ENCODE measurements at regions not wholly inside any gene's neighbourhood (a gene's known extent, or its start where the extent isn't known, plus 50 kb on each side); places are given as distances from the start of the nearest gene placed in this dataset.

DNA sequence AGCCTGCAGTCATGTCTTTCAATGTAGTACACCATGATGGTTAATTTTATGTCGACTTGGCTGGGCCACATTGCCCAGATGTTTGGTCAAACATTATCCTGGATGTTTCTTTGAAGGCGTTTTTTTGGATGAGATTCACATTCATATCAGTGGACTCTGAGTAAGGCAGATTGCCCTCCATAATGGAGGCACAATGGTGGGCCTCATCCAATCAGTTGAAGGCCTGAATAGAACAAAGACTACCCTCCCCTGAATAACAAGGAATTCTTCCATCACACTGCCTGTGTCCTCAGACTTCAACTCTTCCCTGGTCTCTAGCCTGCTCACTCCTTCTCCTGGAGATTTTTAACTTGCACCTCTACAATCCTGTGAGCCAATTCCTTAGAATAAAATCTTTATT is 83.8 kb upstream of the CHL1 start:
- TF ChIP-seq, protein P1, sequence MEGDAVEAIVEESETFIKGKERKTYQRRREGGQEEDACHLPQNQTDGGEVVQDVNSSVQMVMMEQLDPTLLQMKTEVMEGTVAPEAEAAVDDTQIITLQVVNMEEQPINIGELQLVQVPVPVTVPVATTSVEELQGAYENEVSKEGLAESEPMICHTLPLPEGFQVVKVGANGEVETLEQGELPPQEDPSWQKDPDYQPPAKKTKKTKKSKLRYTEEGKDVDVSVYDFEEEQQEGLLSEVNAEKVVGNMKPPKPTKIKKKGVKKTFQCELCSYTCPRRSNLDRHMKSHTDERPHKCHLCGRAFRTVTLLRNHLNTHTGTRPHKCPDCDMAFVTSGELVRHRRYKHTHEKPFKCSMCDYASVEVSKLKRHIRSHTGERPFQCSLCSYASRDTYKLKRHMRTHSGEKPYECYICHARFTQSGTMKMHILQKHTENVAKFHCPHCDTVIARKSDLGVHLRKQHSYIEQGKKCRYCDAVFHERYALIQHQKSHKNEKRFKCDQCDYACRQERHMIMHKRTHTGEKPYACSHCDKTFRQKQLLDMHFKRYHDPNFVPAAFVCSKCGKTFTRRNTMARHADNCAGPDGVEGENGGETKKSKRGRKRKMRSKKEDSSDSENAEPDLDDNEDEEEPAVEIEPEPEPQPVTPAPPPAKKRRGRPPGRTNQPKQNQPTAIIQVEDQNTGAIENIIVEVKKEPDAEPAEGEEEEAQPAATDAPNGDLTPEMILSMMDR (IDR thresholded peaks at IDR 0.05), result no peak
- no peak for TF ChIP-seq POLR2A (IDR thresholded peaks at IDR 0.05)

Data from esophagus squamous epithelium (tissue), 4 donors.